Left lobe of liver (tissue), 2 donors: ENCODE measurements at regions not wholly inside any gene's neighbourhood (a gene's known extent, or its start where the extent isn't known, plus 50 kb on each side); places are given as distances from the start of the nearest gene placed in this dataset.
"Not testable (repeated sequence)": the region's sequence is repeated elsewhere in the genome, so short reads cannot be mapped to it uniquely, and the experiment has no call there.

Experiments used
- ATAC-seq: fragments of 200-7000 bp; cut with Tn5 transposase; one replicate; pipeline ENCODE4 v1.9.1; 2020; ENCODE audit warnings: mild to moderate bottlenecking, moderate library complexity
- DNase-seq: peaks from one replicate; pipeline ENCODE4 v3.0.0-alpha.2; 2020; ENCODE audit warnings: low spot score
- donor health status: DM: no; HTN: no; CAD: no; lungs with moderate emphysema.
- donor health status: DM: no; HTN: yes; CAD: no.

GRCh38 chr5:21391506-21391905, 1403.5 kb upstream of the CDH18 start:
- DNase-seq (no peak), ATAC-seq (no peak)

- not testable (repeated sequence) for DNase-seq, ATAC-seq
These were observed 1372.8 kb upstream of the CDH18 start for GRCh38 chr5:21360754-21361153.

GRCh38 chr5:21341948-21342261, 1353.9 kb upstream of the CDH18 start:
- DNase-seq, ATAC-seq: not testable (repeated sequence)

GRCh38 chr5:21341203-21341947, 1353.4 kb upstream of the CDH18 start:
- not testable (repeated sequence) for DNase-seq, ATAC-seq

GRCh38 chr5:21340233-21340632, 1352.2 kb upstream of the CDH18 start:
- ATAC-seq = not testable (repeated sequence)

GRCh38 chr5:21336478-21336877, 1348.5 kb upstream of the CDH18 start:
- DNase-seq, ATAC-seq: not testable (repeated sequence)

More at GRCh38 chr5:21340233-21340632, 1352.2 kb upstream of the CDH18 start:
- DNase-seq = not testable (repeated sequence)

GRCh38 chr5:21315376-21315775, 1327.4 kb upstream of the CDH18 start:
- not testable (repeated sequence) for DNase-seq, ATAC-seq

- not testable (repeated sequence) for DNase-seq, ATAC-seq
These were observed 1313.2 kb upstream of the CDH18 start for GRCh38 chr5:21301205-21301604.

GRCh38 chr5:21274361-21274760, 1286.4 kb upstream of the CDH18 start:
- not testable (repeated sequence) for DNase-seq, ATAC-seq

- DNase-seq = no peak
- ATAC-seq = no peak
These were observed 1275.4 kb upstream of the CDH18 start for GRCh38 chr5:21263361-21263760.

- no peak for DNase-seq
- no peak for ATAC-seq
These were observed 1266.2 kb upstream of the CDH18 start for GRCh38 chr5:21254161-21254560.

GRCh38 chr5:21244982-21245381, 1257.0 kb upstream of the CDH18 start:
- ATAC-seq = no peak
- DNase-seq = no peak

GRCh38 chr5:21238786-21239185, 1250.8 kb upstream of the CDH18 start:
- ATAC-seq (no peak), DNase-seq (no peak)

- DNase-seq (no peak), ATAC-seq (no peak)
These were observed 1249.5 kb upstream of the CDH18 start for GRCh38 chr5:21237461-21237860.

GRCh38 chr5:21236971-21237427, 1249.0 kb upstream of the CDH18 start:
- ATAC-seq = no peak
- no peak for DNase-seq

GRCh38 chr5:21236104-21236503, 1248.1 kb upstream of the CDH18 start:
- no peak for DNase-seq

GRCh38 chr5:21225223-21226064, 1237.4 kb upstream of the CDH18 start:
- no peak for DNase-seq
- no peak for ATAC-seq

More at GRCh38 chr5:21236104-21236503, 1248.1 kb upstream of the CDH18 start:
- no peak for ATAC-seq

- DNase-seq = no peak
- ATAC-seq = no peak
These were observed 1233.6 kb upstream of the CDH18 start for GRCh38 chr5:21221616-21222015.

- DNase-seq (no peak), ATAC-seq (no peak)
These were observed 1232.0 kb upstream of the CDH18 start for GRCh38 chr5:21219966-21220365.

- no peak for ATAC-seq
- DNase-seq = no peak
These were observed 1231.3 kb upstream of the CDH18 start for GRCh38 chr5:21219251-21219650.

GRCh38 chr5:21212026-21212425, 1224.0 kb upstream of the CDH18 start:
- ATAC-seq = no peak
- no peak for DNase-seq

- DNase-seq (no peak), ATAC-seq (no peak)
These were observed 1221.4 kb upstream of the CDH18 start for GRCh38 chr5:21209409-21209808.
